ENCODE measurements at regions not wholly inside any gene's neighbourhood (a gene's known extent, or its start where the extent isn't known, plus 50 kb on each side); places are given as distances from the start of the nearest gene placed in this dataset.

DNA sequence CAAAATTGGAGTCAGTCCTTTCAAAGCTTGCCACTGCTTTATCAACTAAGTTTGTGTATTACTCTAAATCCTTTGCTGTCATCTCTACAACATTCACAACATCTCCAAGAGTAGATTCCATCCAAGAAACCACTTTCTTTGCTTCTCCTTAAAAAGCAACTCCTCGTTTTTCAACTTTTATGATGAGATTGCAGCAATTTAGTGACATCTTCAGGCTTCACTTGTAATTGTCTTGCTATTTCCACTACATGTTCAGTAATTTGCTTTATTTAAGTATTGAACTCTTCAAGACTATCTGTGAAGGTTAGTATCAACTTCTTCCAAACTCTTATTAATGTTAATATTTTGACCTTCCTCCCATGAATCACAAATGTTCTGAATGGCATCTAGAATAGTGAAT is 747.9 kb downstream of the TMTC2 start:
- no peak overlapping the region for H4K5ac ChIP-seq (ENCODE audit: insufficient read length, low read depth, low read length)
- no peak overlapping the region for H3K56ac ChIP-seq (replicated peaks; ENCODE audit: insufficient read length, low read depth, low read length)
- H2BK12ac ChIP-seq (ENCODE audit: low read depth, low read length): no peak overlapping the region
- no peaks in the 10 kb centered on the region for H3K9me3 ChIP-seq (ENCODE audit: insufficient read depth in 2 of 2, low read depth in 1 of 2, low read length in 1 of 2)
- peaks cover 0 to 4% (median 0%) of the 10 kb centered on the region in 4 experiments; a peak in 2 of 7 replicates for H3K4me1 ChIP-seq (replicated peaks in 1 of 4; ENCODE audit: control insufficient read depth in 3 of 4, insufficient read depth in 4 of 4, low read length in 3 of 4)
- H3K4ac ChIP-seq (replicated peaks; ENCODE audit: insufficient read length, low read depth, low read length): no peak overlapping the region
- H2BK15ac ChIP-seq (ENCODE audit: low read length): no peak overlapping the region
- no peak overlapping the region for H3K4me2 ChIP-seq (ENCODE audit: insufficient read depth in 1 of 2, low read depth in 2 of 2, low read length in 2 of 2)
- no peak overlapping the region for H3K18ac ChIP-seq (ENCODE audit: extremely low read depth, low read length)
- DNase-seq (ENCODE audit: low read depth in 1 of 2, low spot score in 2 of 2) (no peak), FAIRE-seq (no peak)
- H3K23me2 ChIP-seq (ENCODE audit: low read depth, low read length): no peaks in the 10 kb centered on the region
- H2AK5ac ChIP-seq (ENCODE audit: low read depth, low read length): no peak overlapping the region
- H3K4me3 ChIP-seq (ENCODE audit: extremely low read depth in 1 of 4, insufficient read depth in 2 of 4, low read depth in 3 of 4, low read length in 4 of 4): no peak overlapping the region
- 89% methylated on average over 1 of the region's 1 CpG; no CpG with 5 or more reads in 1 of the 2 experiments for WGBS, 2 experiments (ENCODE audit: extremely low coverage in 1 of 2, insufficient coverage in 1 of 2, insufficient read length in 1 of 2, insufficient replicate concordance in 2 of 2, low coverage in 1 of 2, low lambda C conversion rate in 2 of 2, missing lambda C conversion rate in 1 of 2)
- no peak overlapping the region for H2BK20ac ChIP-seq (ENCODE audit: low read length)
- POLR2A ChIA-PET (ENCODE audit: partially characterized antibody): no interaction called here
- no peak overlapping the region for H2AFZ ChIP-seq (ENCODE audit: low read length)
- TF ChIP-seq SP2 (IDR thresholded peaks at IDR 0.05; ENCODE audit: low read length) (no peak), SIX5 (IDR thresholded peaks at IDR 0.05; ENCODE audit: low read depth, low read length) (no peak), RAD21 (IDR thresholded peaks at IDR 0.05 in 1 of 2, conservative IDR thresholded peaks at IDR 0.05 in 1 of 2; ENCODE audit: low read depth in 2 of 2, low read length in 2 of 2) (peak; percentile 22 to 41; a peak in 3 of 4 replicates), CHD1 (IDR thresholded peaks at IDR 0.05; ENCODE audit: low read depth, low read length) (no peak)
- TF ChIP-seq, protein P1, sequence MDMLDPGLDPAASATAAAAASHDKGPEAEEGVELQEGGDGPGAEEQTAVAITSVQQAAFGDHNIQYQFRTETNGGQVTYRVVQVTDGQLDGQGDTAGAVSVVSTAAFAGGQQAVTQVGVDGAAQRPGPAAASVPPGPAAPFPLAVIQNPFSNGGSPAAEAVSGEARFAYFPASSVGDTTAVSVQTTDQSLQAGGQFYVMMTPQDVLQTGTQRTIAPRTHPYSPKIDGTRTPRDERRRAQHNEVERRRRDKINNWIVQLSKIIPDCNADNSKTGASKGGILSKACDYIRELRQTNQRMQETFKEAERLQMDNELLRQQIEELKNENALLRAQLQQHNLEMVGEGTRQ (IDR thresholded peaks at IDR 0.05; ENCODE audit: low read length): no peak
- H4K8ac ChIP-seq (ENCODE audit: extremely low read depth, insufficient read depth, low read length): no peak overlapping the region
- no peak overlapping the region for H2BK5ac ChIP-seq (ENCODE audit: low read depth, low read length)
- no peaks in the 10 kb centered on the region for H3K27me3 ChIP-seq (replicated peaks in 1 of 4; ENCODE audit: control insufficient read depth in 3 of 4, extremely low read depth in 1 of 4, insufficient read depth in 3 of 4, low read length in 3 of 4)
- no peak overlapping the region for H3K9ac ChIP-seq (replicated peaks in 1 of 4; ENCODE audit: extremely low read depth in 1 of 4, low read depth in 3 of 4, low read length in 3 of 4)
- no peaks in the 10 kb centered on the region for H3K79me1 ChIP-seq (ENCODE audit: low read depth, low read length)
- H4K20me1 ChIP-seq (replicated peaks in 1 of 2; ENCODE audit: control insufficient read depth in 1 of 2, insufficient read depth in 2 of 2, low read length in 2 of 2): no peaks in the 10 kb centered on the region
- H3K14ac ChIP-seq (ENCODE audit: insufficient read length): no peak overlapping the region
- H3K23ac ChIP-seq (ENCODE audit: insufficient read length): no peak overlapping the region
- H3K79me2 ChIP-seq (ENCODE audit: control insufficient read depth in 1 of 2, insufficient read depth in 2 of 2, low read length in 2 of 2): no peaks in the 10 kb centered on the region
- H3K27ac ChIP-seq (ENCODE audit: low read depth, low read length): no peak overlapping the region
- H2BK120ac ChIP-seq (replicated peaks; ENCODE audit: low read depth, low read length): no peak overlapping the region
- H4K91ac ChIP-seq (replicated peaks; ENCODE audit: insufficient read length, low read length): no peak overlapping the region
- H3K36me3 ChIP-seq (ENCODE audit: control insufficient read depth in 2 of 4, insufficient read depth in 4 of 4, low read length in 3 of 4): no peaks in the 10 kb centered on the region
- CTCF ChIA-PET (ENCODE audit: partially characterized antibody): interaction anchor here (0.7 kb wide), 1 partner anchor 370 kb away, joined by 3 read pairs; no protein-coding TSS in a partner anchor

Measured in H1 (cell line).